H1 (cell line): ENCODE measurements at regions not wholly inside any gene's neighbourhood (a gene's known extent, or its start where the extent isn't known, plus 50 kb on each side); places are given as distances from the start of the nearest gene placed in this dataset.

Experiments used
- CTCF ChIA-PET: fragments of 300-600 bp; sonication (Branson Sonifier 250); formaldehyde crosslinking; loops from one replicate; lab custom pipeline; 2021; ENCODE audit not compliant: partially characterized antibody; lab: Charles Lee
- POLR2A ChIA-PET: fragments of 300-600 bp; sonication (Branson Sonifier 250); formaldehyde crosslinking; loops from one replicate; lab custom pipeline; 2021; ENCODE audit warnings: inconsistent platforms; ENCODE audit not compliant: partially characterized antibody; lab: Charles Lee
- DNase-seq, 2 experiments: peaks; one replicate each; pipeline versions ENCODE4 v3.0.0 to v3.0.0-alpha.2; 2010 to 2022; ENCODE audit warnings: low spot score in 2 of 2, low read depth in 1 of 2, mixed read lengths in 1 of 2
- FAIRE-seq: peaks from 2 replicates; lab custom pipeline; 2011; peaks lifted over from hg19 to GRCh38; lab: Jason Lieb, UNC
- H2AFZ ChIP-seq: 2 replicates; pipeline ENCODE4 v1.8.1; 2012; ENCODE audit warnings: low read length, inconsistent platforms
- H2AK5ac ChIP-seq: 2 replicates; pipeline ENCODE4 v1.6.1; 2013; ENCODE audit warnings: low read depth, low read length
- H2BK120ac ChIP-seq: replicated peaks from 2 replicates; pipeline ENCODE3; 2013; ENCODE audit warnings: low read depth, low read length, inconsistent platforms
- H2BK12ac ChIP-seq: 2 replicates; pipeline ENCODE4 v1.6.1; 2013; ENCODE audit warnings: low read depth, low read length
- H2BK15ac ChIP-seq: 2 replicates; pipeline ENCODE4 v1.6.1; 2013; ENCODE audit warnings: low read length
- H2BK20ac ChIP-seq: 2 replicates; pipeline ENCODE4 v1.6.1; 2013; ENCODE audit warnings: low read length
- H2BK5ac ChIP-seq: 2 replicates; pipeline ENCODE4 v1.6.1; 2013; ENCODE audit warnings: low read depth, low read length
- H3K14ac ChIP-seq: 2 replicates; pipeline ENCODE4 v1.6.1; 2013; ENCODE audit warnings: inconsistent platforms; ENCODE audit not compliant: insufficient read length
- H3K18ac ChIP-seq: 2 replicates; pipeline ENCODE4 v1.6.1; 2013; ENCODE audit warnings: low read length; ENCODE audit errors: extremely low read depth
- H3K23ac ChIP-seq: 2 replicates; pipeline ENCODE4 v1.6.1; 2013; ENCODE audit warnings: inconsistent platforms; ENCODE audit not compliant: insufficient read length
- H3K23me2 ChIP-seq: 2 replicates; pipeline ENCODE4 v1.6.1; 2013; ENCODE audit warnings: low read depth, low read length
- H3K27ac ChIP-seq: 2 replicates; pipeline ENCODE4 v1.6.1; 2011; ENCODE audit warnings: low read depth, low read length, inconsistent platforms
- H3K27me3 ChIP-seq, 4 experiments: replicated peaks in 1 of 4; 1 replicate in 1 of 4; 2 replicates in 3 of 4; pipeline versions ENCODE4 v1.6.1 to v1.8.1; 2011 to 2013; ENCODE audit warnings: low read length in 3 of 4, mild to moderate bottlenecking in 3 of 4, inconsistent platforms in 2 of 4, mixed read lengths in 2 of 4, moderate library complexity in 1 of 4; ENCODE audit not compliant: control insufficient read depth in 3 of 4, insufficient read depth in 3 of 4; ENCODE audit errors: extremely low read depth in 1 of 4
- H3K36me3 ChIP-seq, 4 experiments: 2 replicates each; pipeline versions ENCODE4 v1.6.1 to v1.8.1; 2011 to 2013; ENCODE audit warnings: mild to moderate bottlenecking in 4 of 4, low read length in 3 of 4, moderate library complexity in 2 of 4, control low read depth in 1 of 4, inconsistent platforms in 1 of 4; ENCODE audit not compliant: insufficient read depth in 4 of 4, control insufficient read depth in 2 of 4
- H3K4ac ChIP-seq: replicated peaks from 2 replicates; pipeline ENCODE3; 2013; ENCODE audit warnings: low read length, low read depth, mixed read lengths, inconsistent platforms; ENCODE audit not compliant: insufficient read length
- H3K4me1 ChIP-seq, 4 experiments: replicated peaks in 1 of 4; 1 replicate in 1 of 4; 2 replicates in 3 of 4; pipeline versions ENCODE4 v1.6.1 to v1.8.1; 2011 to 2013; ENCODE audit warnings: low read length in 3 of 4, inconsistent platforms in 2 of 4, mixed read lengths in 1 of 4; ENCODE audit not compliant: insufficient read depth in 4 of 4, control insufficient read depth in 3 of 4
- H3K4me2 ChIP-seq, 2 experiments: 2 replicates each; pipeline versions ENCODE4 v1.6.1 to v1.8.1; 2011 to 2013; ENCODE audit warnings: low read depth in 2 of 2, low read length in 2 of 2, control low read depth in 1 of 2, inconsistent platforms in 1 of 2, mild to moderate bottlenecking in 1 of 2; ENCODE audit not compliant: insufficient read depth in 1 of 2
- H3K4me3 ChIP-seq, 4 experiments: fragments of 200-600, 300-600 bp in 1 of 4; sonication (generic), shearing (Covaris generic), sonication (Bioruptor Twin) in 1 of 4; 2 replicates each; pipeline versions ENCODE4 v1.5.1 to v1.8.1; 2011 to 2016; ENCODE audit warnings: low read length in 4 of 4, low read depth in 3 of 4, control low read depth in 2 of 4, inconsistent platforms in 2 of 4, mild to moderate bottlenecking in 2 of 4, mixed read lengths in 1 of 4, moderate library complexity in 1 of 4; ENCODE audit not compliant: insufficient read depth in 2 of 4; ENCODE audit errors: extremely low read depth in 1 of 4
- H3K56ac ChIP-seq: replicated peaks from 2 replicates; pipeline ENCODE3; 2013; ENCODE audit warnings: low read depth, mild to moderate bottlenecking, mixed read lengths, low read length, inconsistent platforms; ENCODE audit not compliant: insufficient read length
- H3K79me1 ChIP-seq: 2 replicates; pipeline ENCODE4 v1.6.1; 2013; ENCODE audit warnings: low read depth, low read length, control low read depth
- H3K79me2 ChIP-seq, 2 experiments: 2 replicates each; pipeline versions ENCODE4 v1.6.1 to v1.8.1; 2012 to 2013; ENCODE audit warnings: low read length in 2 of 2, mild to moderate bottlenecking in 2 of 2, inconsistent platforms in 1 of 2; ENCODE audit not compliant: insufficient read depth in 2 of 2, control insufficient read depth in 1 of 2
- H3K9ac ChIP-seq, 4 experiments: replicated peaks in 1 of 4; 1 replicate in 1 of 4; 2 replicates in 3 of 4; pipeline versions ENCODE4 v1.6.1 to v1.8.1; 2011 to 2013; ENCODE audit warnings: low read depth in 3 of 4, low read length in 3 of 4, control low read depth in 2 of 4, mild to moderate bottlenecking in 2 of 4, moderate library complexity in 2 of 4, inconsistent platforms in 1 of 4; ENCODE audit errors: extremely low read depth in 1 of 4
- H3K9me3 ChIP-seq, 2 experiments: 2 replicates each; pipeline versions ENCODE4 v1.6.1 to v1.8.1; 2012 to 2013; ENCODE audit warnings: mild to moderate bottlenecking in 2 of 2, moderate library complexity in 2 of 2, control low read depth in 1 of 2, inconsistent platforms in 1 of 2, low read depth in 1 of 2, low read length in 1 of 2, mixed read lengths in 1 of 2; ENCODE audit not compliant: insufficient read depth in 2 of 2
- H4K20me1 ChIP-seq, 2 experiments: replicated peaks in 1 of 2; 2 replicates each; pipeline versions ENCODE3 to v1.8.1; 2011 to 2013; ENCODE audit warnings: inconsistent platforms in 2 of 2, low read length in 2 of 2, mild to moderate bottlenecking in 1 of 2; ENCODE audit not compliant: insufficient read depth in 2 of 2, control insufficient read depth in 1 of 2
- H4K5ac ChIP-seq: 2 replicates; pipeline ENCODE4 v1.6.1; 2013; ENCODE audit warnings: low read length, low read depth, mixed read lengths, inconsistent platforms; ENCODE audit not compliant: insufficient read length
- H4K8ac ChIP-seq: 2 replicates; pipeline ENCODE4 v1.8.0; 2013; ENCODE audit warnings: mild to moderate bottlenecking, moderate library complexity, low read length, inconsistent platforms; ENCODE audit not compliant: insufficient read depth; ENCODE audit errors: extremely low read depth
- H4K91ac ChIP-seq: replicated peaks from 2 replicates; pipeline ENCODE3; 2013; ENCODE audit warnings: low read length, mixed read lengths, inconsistent platforms; ENCODE audit not compliant: insufficient read length
- SP4 ChIP-seq: IDR thresholded peaks from 2 replicates; pipeline ENCODE4 v1.6.1; 2012; ENCODE audit warnings: low read length, inconsistent platforms
- WGBS, 2 experiments: shearing (Covaris generic) in 1 of 2; methylation state at CpG; one replicate each; pipeline versions ENCODE4 v1.1.6 to v1.1.7; 2013 to 2015; ENCODE audit warnings: low lambda C conversion rate in 2 of 2, mixed read lengths in 2 of 2, inconsistent platforms in 1 of 2, low coverage in 1 of 2, missing lambda C conversion rate in 1 of 2; ENCODE audit not compliant: insufficient replicate concordance in 2 of 2, insufficient coverage in 1 of 2, insufficient read length in 1 of 2; ENCODE audit errors: extremely low coverage in 1 of 2, missing lambda C conversion rate in 1 of 2; 5-methylcytosine and 5-hydroxymethylcytosine counted together
- TF ChIP-seq, protein P1 (sequence below), 3 experiments: IDR thresholded peaks; 1 replicate in 2 of 3; 2 replicates in 1 of 3; pipeline versions ENCODE4 v1.5.1 to v1.6.1; 2011; ENCODE audit warnings: low read length in 3 of 3, mild to moderate bottlenecking in 3 of 3, inconsistent platforms in 2 of 3, low read depth in 1 of 3, moderate library complexity in 1 of 3; ENCODE audit not compliant: insufficient read depth in 1 of 3; ENCODE audit errors: control extremely low read depth in 1 of 3

DNA sequence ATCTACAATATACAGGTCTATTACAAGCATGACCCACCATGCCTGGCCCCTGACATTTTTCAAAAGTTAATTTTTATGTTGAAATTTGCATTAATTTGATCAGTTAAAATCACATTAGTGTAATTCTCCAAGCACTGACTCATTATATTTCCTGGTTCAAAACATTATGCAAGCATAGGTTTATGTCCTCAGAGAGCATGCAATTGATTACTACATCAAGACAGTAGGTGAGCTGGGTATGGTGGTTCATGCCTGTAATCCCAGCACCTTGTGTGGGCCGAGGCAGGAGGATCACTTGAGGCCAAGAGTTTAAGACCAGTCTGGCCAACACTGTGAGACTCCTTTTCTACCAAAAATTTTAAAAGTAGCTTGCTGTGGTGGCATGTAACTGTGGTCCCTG lies 248.8 kb upstream of the KLHL1 start:
- H2BK120ac ChIP-seq = no peak overlapping the region
- ChIA-PET CTCF (interaction anchor here (0.6 kb wide), 1 partner anchor 1546 kb away, joined by 3 read pairs; no protein-coding TSS in a partner anchor), POLR2A (no interaction called here)
- H4K5ac ChIP-seq = no peak overlapping the region
- H4K8ac ChIP-seq = no peak overlapping the region
- no peaks in the 10 kb centered on the region for H3K79me2 ChIP-seq
- no peaks in the 10 kb centered on the region for H3K27me3 ChIP-seq
- H2BK15ac ChIP-seq = no peak overlapping the region
- no peak overlapping the region for H3K56ac ChIP-seq
- no peak overlapping the region for H3K4ac ChIP-seq
- no peak overlapping the region for H2BK20ac ChIP-seq
- H3K4me3 ChIP-seq = no peak overlapping the region
- H3K36me3 ChIP-seq = no peaks in the 10 kb centered on the region
- no peak overlapping the region for H2AFZ ChIP-seq
- no peak overlapping the region for H3K14ac ChIP-seq
- H4K91ac ChIP-seq = no peak overlapping the region
- H3K27ac ChIP-seq = no peak overlapping the region
- WGBS, 2 experiments = 100% methylated on average over 1 of the region's 1 CpG; no CpG with 5 or more reads in 1 of the 2 experiments
- FAIRE-seq (no peak), DNase-seq (no peak)
- no peaks in the 10 kb centered on the region for H3K23me2 ChIP-seq
- no peak overlapping the region for H3K4me2 ChIP-seq
- H3K9me3 ChIP-seq = no peaks in the 10 kb centered on the region
- no peak overlapping the region for H3K9ac ChIP-seq
- no peak overlapping the region for H2AK5ac ChIP-seq
- H4K20me1 ChIP-seq = peaks cover 0 to 2% of the 10 kb centered on the region in 2 experiments
- no peak overlapping the region for H2BK5ac ChIP-seq
- TF ChIP-seq SP4 = no peak
- TF ChIP-seq, protein P1, sequence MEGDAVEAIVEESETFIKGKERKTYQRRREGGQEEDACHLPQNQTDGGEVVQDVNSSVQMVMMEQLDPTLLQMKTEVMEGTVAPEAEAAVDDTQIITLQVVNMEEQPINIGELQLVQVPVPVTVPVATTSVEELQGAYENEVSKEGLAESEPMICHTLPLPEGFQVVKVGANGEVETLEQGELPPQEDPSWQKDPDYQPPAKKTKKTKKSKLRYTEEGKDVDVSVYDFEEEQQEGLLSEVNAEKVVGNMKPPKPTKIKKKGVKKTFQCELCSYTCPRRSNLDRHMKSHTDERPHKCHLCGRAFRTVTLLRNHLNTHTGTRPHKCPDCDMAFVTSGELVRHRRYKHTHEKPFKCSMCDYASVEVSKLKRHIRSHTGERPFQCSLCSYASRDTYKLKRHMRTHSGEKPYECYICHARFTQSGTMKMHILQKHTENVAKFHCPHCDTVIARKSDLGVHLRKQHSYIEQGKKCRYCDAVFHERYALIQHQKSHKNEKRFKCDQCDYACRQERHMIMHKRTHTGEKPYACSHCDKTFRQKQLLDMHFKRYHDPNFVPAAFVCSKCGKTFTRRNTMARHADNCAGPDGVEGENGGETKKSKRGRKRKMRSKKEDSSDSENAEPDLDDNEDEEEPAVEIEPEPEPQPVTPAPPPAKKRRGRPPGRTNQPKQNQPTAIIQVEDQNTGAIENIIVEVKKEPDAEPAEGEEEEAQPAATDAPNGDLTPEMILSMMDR (IDR thresholded peaks at IDR 0.05; ENCODE audit: control extremely low read depth in 1 of 3, insufficient read depth in 1 of 3, low read depth in 1 of 3, low read length in 3 of 3) = no peak
- H3K18ac ChIP-seq = no peak overlapping the region
- H3K4me1 ChIP-seq = no peaks in the 10 kb centered on the region
- no peak overlapping the region for H2BK12ac ChIP-seq
- no peak overlapping the region for H3K23ac ChIP-seq
- no peaks in the 10 kb centered on the region for H3K79me1 ChIP-seq
